NCI-H460 (cell line): ENCODE measurements at regions not wholly inside any gene's neighbourhood (a gene's known extent, or its start where the extent isn't known, plus 50 kb on each side); places are given as distances from the start of the nearest gene placed in this dataset.

Source experiments
- DNase-seq: peaks from one replicate; pipeline ENCODE4 v3.0.0-alpha.2; 2016; ENCODE audit warnings: low read depth; ENCODE audit errors: extremely low read depth

- DNase-seq = no peak
Observed at GRCh38 chr14:43207189-43207588, 1299.9 kb downstream of the FSCB start.

GRCh38 chr14:43204816-43205215 lies 1302.3 kb downstream of the FSCB start:
- DNase-seq = no peak

- DNase-seq = no peak
Observed at GRCh38 chr14:43200519-43200918, 1306.6 kb downstream of the FSCB start.

GRCh38 chr14:43198465-43198864 lies 1308.6 kb downstream of the FSCB start:
- no peak for DNase-seq

GRCh38 chr14:43184540-43184939 lies 1322.5 kb downstream of the FSCB start:
- no peak for DNase-seq

- no peak for DNase-seq
Observed at GRCh38 chr14:43183916-43184315, 1323.2 kb downstream of the FSCB start.

- no peak for DNase-seq
Observed at GRCh38 chr14:43175896-43176295, 1331.2 kb downstream of the FSCB start.

- DNase-seq = no peak
Observed at GRCh38 chr14:43172899-43173548, 1334.1 kb downstream of the FSCB start.

- DNase-seq = no peak
Observed at GRCh38 chr14:43169722-43170121, 1337.4 kb downstream of the FSCB start.

GRCh38 chr14:43168371-43168925 lies 1338.6 kb downstream of the FSCB start:
- DNase-seq = no peak

GRCh38 chr14:43166163-43166562 lies 1340.9 kb downstream of the FSCB start:
- DNase-seq = no peak

- no peak for DNase-seq
Observed at GRCh38 chr14:43165651-43166050, 1341.4 kb downstream of the FSCB start.

- no peak for DNase-seq
Observed at GRCh38 chr14:43161477-43161876, 1345.6 kb downstream of the FSCB start.

- DNase-seq = no peak
Observed at GRCh38 chr14:43157661-43158060, 1349.4 kb downstream of the FSCB start.

- DNase-seq = no peak
Observed at GRCh38 chr14:43155924-43156323, 1351.2 kb downstream of the FSCB start.

GRCh38 chr14:43155258-43155657 lies 1351.8 kb downstream of the FSCB start:
- no peak for DNase-seq

GRCh38 chr14:43147485-43147884 lies 1359.6 kb downstream of the FSCB start:
- no peak for DNase-seq

GRCh38 chr14:43145361-43145760 lies 1361.7 kb downstream of the FSCB start:
- DNase-seq = no peak

GRCh38 chr14:43143106-43143505 lies 1364.0 kb downstream of the FSCB start:
- no peak for DNase-seq

GRCh38 chr14:43141636-43142191 lies 1365.4 kb downstream of the FSCB start:
- DNase-seq = no peak

- DNase-seq = no peak
Observed at GRCh38 chr14:43140453-43140852, 1366.6 kb downstream of the FSCB start.

- no peak for DNase-seq
Observed at GRCh38 chr14:43135877-43136411, 1371.1 kb downstream of the FSCB start.
